Skeletal muscle tissue (tissue), 3 donors: ENCODE measurements at regions not wholly inside any gene's neighbourhood (a gene's known extent, or its start where the extent isn't known, plus 50 kb on each side); places are given as distances from the start of the nearest gene placed in this dataset.
"Not testable (repeated sequence)": the region's sequence is repeated elsewhere in the genome, so short reads cannot be mapped to it uniquely, and the experiment has no call there.

Experiments used
- H3K27ac ChIP-seq: one replicate; pipeline ENCODE4 v1.7.0; 2013; ENCODE audit warnings: mild to moderate bottlenecking, low read depth, low read length, inconsistent platforms
- H3K27me3 ChIP-seq, 3 donors: one replicate each; pipeline ENCODE4 v1.7.0; 2013; ENCODE audit warnings: low read length in 3 of 3; ENCODE audit not compliant: control insufficient read depth in 3 of 3, insufficient read depth in 3 of 3
- H3K36me3 ChIP-seq, 3 donors: one replicate each; pipeline ENCODE4 v1.7.0; 2013; ENCODE audit warnings: low read length in 3 of 3; ENCODE audit not compliant: control insufficient read depth in 3 of 3, insufficient read depth in 3 of 3
- H3K4me1 ChIP-seq, 3 donors: one replicate each; pipeline ENCODE4 v1.7.0; 2013; ENCODE audit warnings: low read length in 3 of 3, mild to moderate bottlenecking in 3 of 3; ENCODE audit not compliant: control insufficient read depth in 3 of 3, insufficient read depth in 3 of 3
- H3K4me3 ChIP-seq, 3 donors: one replicate each; pipeline ENCODE4 v1.7.0; 2013; ENCODE audit warnings: low read length in 3 of 3
- H3K9ac ChIP-seq, 3 donors: one replicate each; pipeline ENCODE4 v1.7.0; 2013; ENCODE audit warnings: low read length in 3 of 3, mild to moderate bottlenecking in 3 of 3, moderate library complexity in 2 of 3, low read depth in 1 of 3
- H3K9me3 ChIP-seq, 3 donors: one replicate each; pipeline ENCODE4 v1.7.0; 2013; ENCODE audit warnings: low read length in 3 of 3; ENCODE audit not compliant: control insufficient read depth in 3 of 3
- donor health status: Osteomylitis.

DNA sequence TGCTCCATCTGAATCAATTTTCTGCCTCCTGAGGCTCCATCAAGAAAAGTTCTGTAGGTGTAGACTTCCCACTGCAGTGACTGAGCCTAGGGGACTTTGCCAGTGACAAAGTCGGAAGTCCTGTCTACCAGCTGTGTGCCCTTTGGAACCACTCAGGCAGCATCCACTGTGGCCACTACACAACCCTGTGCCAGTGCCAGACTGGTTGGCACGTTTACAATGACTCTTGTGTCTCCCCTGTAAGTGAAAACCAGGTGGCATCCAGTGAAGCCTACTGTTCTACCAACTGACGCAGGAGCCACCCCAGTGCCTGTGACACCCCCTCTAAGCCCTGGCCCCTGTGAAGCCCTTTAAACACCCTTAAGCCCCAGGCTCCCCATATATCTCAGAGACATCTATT is 132.1 kb upstream of the SERPINE2 start:
- Histone ChIP-seq H3K27me3 (no peaks in the 10 kb centered on the region), H3K36me3 (no peaks in the 10 kb centered on the region), H3K9ac (no peak overlapping the region)

DNA sequence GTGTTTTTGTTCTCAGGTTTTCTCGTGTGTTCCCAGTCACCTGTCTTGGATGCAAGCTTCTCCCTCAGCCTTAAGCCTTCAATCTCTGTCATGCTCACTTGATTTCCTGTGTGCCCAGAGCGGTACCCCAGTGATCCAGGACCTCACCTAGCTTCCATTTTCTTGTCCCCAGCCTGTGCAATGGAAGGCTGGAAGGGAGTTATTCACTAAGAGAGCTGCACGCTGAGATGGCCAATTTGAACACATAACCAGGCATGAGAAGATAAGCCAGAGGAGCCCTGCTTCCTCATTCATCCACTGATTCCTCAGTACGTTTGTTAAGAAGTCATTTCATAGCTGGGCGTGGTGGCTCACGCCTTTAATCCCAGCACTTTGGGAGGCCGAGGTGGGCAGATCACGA is 130.8 kb upstream of the SERPINE2 start:
- no peaks in the 10 kb centered on the region for H3K9me3 ChIP-seq
- H3K27ac ChIP-seq = no peak overlapping the region
- no peak overlapping the region for H3K9ac ChIP-seq
- H3K36me3 ChIP-seq = no peaks in the 10 kb centered on the region
- H3K4me3 ChIP-seq = no peak overlapping the region
- H3K4me1 ChIP-seq = no peaks in the 10 kb centered on the region
- H3K27me3 ChIP-seq = peaks cover 0 to 2% (median 0%) of the 10 kb centered on the region in 3 donors

More for the DNA sequence above, 132.1 kb upstream of the SERPINE2 start:
- Histone ChIP-seq H3K4me3 (no peak overlapping the region), H3K9me3 (no peaks in the 10 kb centered on the region), H3K4me1 (no peaks in the 10 kb centered on the region), H3K27ac (no peak overlapping the region)

DNA sequence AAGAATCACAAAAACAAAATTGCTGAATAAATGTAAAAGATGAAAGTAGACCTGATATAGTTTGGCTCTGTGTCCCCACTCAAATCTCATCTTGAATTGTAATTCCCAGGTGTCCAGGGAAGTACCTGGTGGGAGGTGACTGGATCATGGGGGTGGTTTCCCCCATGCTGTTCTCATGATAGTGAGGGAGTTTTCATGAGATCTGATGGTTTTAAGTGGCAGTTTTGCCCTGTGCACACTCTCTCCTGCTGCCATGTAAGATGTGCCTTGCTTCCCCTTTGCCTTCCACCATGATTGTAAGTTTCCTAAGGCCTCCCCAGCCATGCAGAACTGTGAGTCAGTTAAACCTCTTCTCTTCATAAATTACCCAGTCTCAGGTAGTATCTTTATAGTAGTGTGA is 128.7 kb upstream of the SERPINE2 start:
- not testable (repeated sequence) for H3K27ac ChIP-seq, H3K4me3 ChIP-seq, H3K27me3 ChIP-seq, H3K36me3 ChIP-seq, H3K9me3 ChIP-seq, H3K9ac ChIP-seq, H3K4me1 ChIP-seq

GRCh38 chr2:224166654-224167053 is 127.6 kb upstream of the SERPINE2 start:
- no peak overlapping the region for H3K4me3 ChIP-seq
- peaks cover 0 to 3% (median 0%) of the 10 kb centered on the region in 3 donors for H3K4me1 ChIP-seq
- H3K9me3 ChIP-seq = no peaks in the 10 kb centered on the region
- no peak overlapping the region for H3K27ac ChIP-seq
- H3K27me3 ChIP-seq = peaks cover 0 to 2% (median 0%) of the 10 kb centered on the region in 3 donors
- no peaks in the 10 kb centered on the region for H3K36me3 ChIP-seq
- H3K9ac ChIP-seq = no peak overlapping the region

DNA sequence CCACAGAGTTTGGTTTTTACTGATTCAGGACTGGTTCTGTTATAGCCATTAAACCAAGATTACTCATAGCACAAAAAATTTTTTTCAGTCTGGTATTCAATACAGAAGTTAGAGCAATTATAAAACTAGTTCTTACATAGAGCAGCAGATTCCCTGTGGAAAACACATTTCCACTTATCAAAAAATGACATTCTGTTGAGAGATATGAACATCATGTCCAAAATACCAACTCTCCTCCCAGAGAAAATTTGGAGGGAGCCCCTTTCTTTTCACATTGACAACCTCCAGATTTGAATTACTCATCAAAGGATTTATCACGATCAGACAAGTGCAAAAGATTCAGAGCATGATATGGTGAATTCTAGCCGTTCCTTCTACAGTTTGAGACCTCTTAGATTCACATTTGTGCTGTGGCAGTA is 126.8 kb upstream of the SERPINE2 start:
- Histone ChIP-seq H3K9me3 (no peaks in the 10 kb centered on the region), H3K9ac (no peak overlapping the region), H3K27me3 (peaks cover 0 to 2% (median 0%) of the 10 kb centered on the region in 3 donors), H3K4me1 (peaks cover 0 to 3% (median 0%) of the 10 kb centered on the region in 3 donors), H3K36me3 (no peaks in the 10 kb centered on the region), H3K27ac (no peak overlapping the region), H3K4me3 (no peak overlapping the region)

DNA sequence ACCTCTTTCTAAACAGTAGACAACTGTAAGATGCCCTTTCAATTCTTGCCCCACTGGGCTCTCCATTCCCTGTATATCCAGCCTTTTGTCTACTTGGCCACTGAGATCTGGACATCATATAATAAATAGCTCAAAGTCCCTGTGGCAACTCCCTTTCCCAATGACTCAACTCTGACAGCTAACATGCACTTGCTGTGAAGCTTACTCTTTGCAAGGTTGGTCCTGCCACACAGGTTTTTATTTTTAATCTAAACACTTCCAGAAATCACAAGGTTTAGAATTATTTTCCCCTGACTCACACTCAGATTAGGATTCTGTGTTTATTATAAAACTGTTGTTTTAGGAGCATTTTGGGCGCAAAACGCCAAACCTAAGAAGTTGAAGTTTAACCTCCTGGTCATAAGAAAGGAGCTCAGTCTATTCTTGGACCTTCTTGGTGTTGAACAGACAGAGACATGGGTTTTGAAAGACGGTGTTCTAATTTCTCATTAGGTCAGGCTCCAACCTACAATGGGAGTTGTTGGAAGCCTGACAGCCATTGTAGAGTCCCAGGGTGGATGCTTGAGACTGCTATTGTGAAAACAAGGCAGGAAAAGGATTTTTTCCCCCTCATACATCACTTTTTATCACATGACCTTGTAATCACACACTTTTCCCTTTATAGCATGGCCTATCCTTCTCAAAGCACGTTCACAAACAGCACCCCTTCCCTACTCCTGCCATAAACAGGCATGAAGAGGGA is 124.7 kb upstream of the SERPINE2 start:
- Histone ChIP-seq H3K4me3 (no peak overlapping the region), H3K9me3 (no peaks in the 10 kb centered on the region), H3K27me3 (peaks cover 0 to 2% (median 0%) of the 10 kb centered on the region in 3 donors), H3K36me3 (no peaks in the 10 kb centered on the region), H3K4me1 (peaks cover 0 to 3% (median 0%) of the 10 kb centered on the region in 3 donors), H3K27ac (no peak overlapping the region), H3K9ac (no peak overlapping the region)

DNA sequence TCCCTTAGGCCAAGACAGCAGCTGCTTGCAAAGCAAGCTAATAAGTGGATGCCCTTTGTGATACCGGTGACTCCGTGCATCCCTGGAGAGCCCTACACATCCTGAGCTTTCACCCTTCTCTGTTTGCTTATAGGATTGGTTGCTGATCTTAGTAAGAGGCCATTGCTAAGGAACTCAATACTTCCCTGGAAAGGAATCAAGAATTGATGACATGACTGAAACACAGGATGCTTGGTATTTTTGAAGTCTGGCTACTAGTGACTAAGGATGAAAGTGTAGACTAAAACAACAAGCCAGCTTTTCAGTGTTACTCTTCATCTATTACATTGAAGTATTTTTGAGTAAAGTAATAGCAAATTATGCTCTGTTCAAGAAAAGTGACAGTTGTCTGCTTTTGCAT is 123.0 kb upstream of the SERPINE2 start:
- Histone ChIP-seq H3K36me3 (no peaks in the 10 kb centered on the region), H3K4me3 (no peak overlapping the region), H3K27ac (no peak overlapping the region), H3K27me3 (peaks cover 0 to 2% (median 0%) of the 10 kb centered on the region in 3 donors), H3K9me3 (no peaks in the 10 kb centered on the region), H3K4me1 (peaks cover 0 to 3% (median 0%) of the 10 kb centered on the region in 3 donors), H3K9ac (no peak overlapping the region)

DNA sequence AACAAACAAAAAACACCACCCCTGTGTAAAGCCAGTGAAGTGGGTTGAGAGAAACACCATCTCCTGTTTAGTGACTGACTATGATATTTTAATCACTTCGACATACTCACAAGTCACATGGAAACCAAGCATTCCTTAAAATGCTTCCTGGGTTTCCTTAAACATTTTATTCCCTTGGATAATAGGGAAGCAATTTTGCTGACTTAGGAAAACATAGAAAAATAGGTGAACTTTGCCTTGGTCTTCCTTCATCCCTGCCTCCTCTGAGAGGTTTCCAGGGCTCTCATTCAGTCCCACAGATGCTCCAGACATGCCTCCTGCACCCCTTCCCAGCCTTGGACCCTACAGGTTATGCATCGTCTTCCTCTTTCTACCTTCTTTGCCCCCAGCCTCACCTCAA is 122.6 kb upstream of the SERPINE2 start:
- Histone ChIP-seq H3K27ac (no peak overlapping the region), H3K9me3 (no peaks in the 10 kb centered on the region), H3K36me3 (no peaks in the 10 kb centered on the region), H3K27me3 (peaks cover 0 to 2% (median 0%) of the 10 kb centered on the region in 3 donors), H3K4me1 (peaks cover 0 to 3% (median 0%) of the 10 kb centered on the region in 3 donors), H3K9ac (no peak overlapping the region), H3K4me3 (no peak overlapping the region)

- H3K27ac ChIP-seq = no peak overlapping the region
- H3K4me1 ChIP-seq = peaks cover 0 to 3% (median 0%) of the 10 kb centered on the region in 3 donors
- H3K27me3 ChIP-seq = peaks cover 0 to 2% (median 0%) of the 10 kb centered on the region in 3 donors
Measured at GRCh38 chr2:224160917-224161316, 121.8 kb upstream of the SERPINE2 start.

DNA sequence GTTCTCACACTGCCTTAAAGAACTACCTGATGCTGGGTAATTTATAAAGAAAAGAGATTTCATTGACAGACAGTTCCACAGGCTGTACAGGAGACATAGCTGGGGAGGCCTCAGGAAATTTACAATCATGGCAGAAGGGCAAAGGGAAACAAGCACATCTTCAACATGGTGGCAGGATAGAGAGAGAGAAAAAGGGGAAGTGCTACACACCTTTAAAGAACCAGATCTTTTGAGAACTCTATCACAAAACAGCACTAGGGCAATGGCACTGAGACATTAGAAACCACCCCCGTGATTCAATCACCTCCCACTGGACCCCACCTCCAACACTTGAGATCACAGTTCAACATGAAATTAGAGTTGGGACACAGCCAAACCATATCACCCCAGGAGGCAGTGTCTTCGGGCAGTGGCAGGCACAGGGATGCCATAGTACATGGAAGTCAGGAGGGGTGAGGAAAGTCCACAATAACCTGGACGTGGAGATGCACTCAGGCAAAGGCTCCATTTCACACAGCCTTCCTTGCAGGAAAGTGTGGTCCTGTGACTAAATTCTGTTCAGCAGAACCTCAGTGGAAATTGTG is 120.4 kb upstream of the SERPINE2 start:
- H3K4me1 ChIP-seq = peaks cover 0 to 3% (median 0%) of the 10 kb centered on the region in 3 donors
- H3K27me3 ChIP-seq = no peaks in the 10 kb centered on the region
- no peaks in the 10 kb centered on the region for H3K36me3 ChIP-seq
- H3K27ac ChIP-seq = no peak overlapping the region
- no peak overlapping the region for H3K4me3 ChIP-seq
- no peak overlapping the region for H3K9ac ChIP-seq
- H3K9me3 ChIP-seq = no peaks in the 10 kb centered on the region

More at GRCh38 chr2:224160917-224161316, 121.8 kb upstream of the SERPINE2 start:
- Histone ChIP-seq H3K9ac (no peak overlapping the region), H3K4me3 (no peak overlapping the region), H3K36me3 (no peaks in the 10 kb centered on the region), H3K9me3 (no peaks in the 10 kb centered on the region)
